GM18502 (cell line): ENCODE measurements at regions not wholly inside any gene's neighbourhood (a gene's known extent, or its start where the extent isn't known, plus 50 kb on each side); places are given as distances from the start of the nearest gene placed in this dataset.
"Not testable (repeated sequence)": the region's sequence is repeated elsewhere in the genome, so short reads cannot be mapped to it uniquely, and the experiment has no call there.

Experiments used
- ATAC-seq: cut with Tn5 transposase; IDR thresholded peaks from one replicate; pipeline ENCODE4 v1.9.1; 2021; ENCODE audit warnings: mild to moderate bottlenecking; ENCODE audit not compliant: unreplicated experiment, poor library complexity

DNA sequence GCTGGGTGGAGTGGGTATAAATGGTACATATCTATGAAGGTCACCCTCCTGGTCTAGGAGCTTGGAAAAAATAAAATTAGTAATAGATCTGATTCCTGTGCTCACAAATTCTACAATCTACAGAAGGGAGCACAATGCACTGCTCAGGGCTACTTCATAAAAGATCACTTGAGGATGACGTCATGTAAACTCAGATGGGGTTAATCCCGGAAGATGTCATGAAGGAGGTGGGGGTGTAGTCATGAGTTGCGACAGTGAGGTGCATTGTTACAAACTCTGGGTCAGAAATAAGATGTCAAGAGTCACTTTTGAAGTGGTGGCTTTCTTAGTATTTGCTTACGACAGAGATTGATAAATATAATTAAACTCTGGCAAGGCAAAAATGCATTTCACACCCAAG is 68.2 kb downstream of the LHX9 start:
- ATAC-seq: no peak

DNA sequence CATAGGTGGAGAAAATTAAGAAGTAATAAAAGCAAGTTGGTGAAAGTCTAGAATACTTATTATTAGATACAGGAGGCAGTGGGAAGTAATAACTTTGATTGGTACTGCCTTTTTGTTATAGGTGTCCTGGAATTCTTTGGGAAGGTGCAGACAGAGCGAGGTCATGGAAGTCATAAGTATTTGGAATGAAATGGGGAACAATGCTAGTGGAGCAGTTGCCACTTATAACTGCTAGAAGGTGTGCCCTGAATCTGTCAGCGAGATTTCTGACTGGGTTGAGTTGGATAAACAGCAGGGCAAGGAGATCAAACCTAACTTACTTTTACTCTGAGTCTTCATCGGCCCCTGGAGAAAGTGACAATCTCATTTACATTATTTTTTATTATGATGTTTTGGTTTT is 69.6 kb downstream of the LHX9 start:
- no peak for ATAC-seq

DNA sequence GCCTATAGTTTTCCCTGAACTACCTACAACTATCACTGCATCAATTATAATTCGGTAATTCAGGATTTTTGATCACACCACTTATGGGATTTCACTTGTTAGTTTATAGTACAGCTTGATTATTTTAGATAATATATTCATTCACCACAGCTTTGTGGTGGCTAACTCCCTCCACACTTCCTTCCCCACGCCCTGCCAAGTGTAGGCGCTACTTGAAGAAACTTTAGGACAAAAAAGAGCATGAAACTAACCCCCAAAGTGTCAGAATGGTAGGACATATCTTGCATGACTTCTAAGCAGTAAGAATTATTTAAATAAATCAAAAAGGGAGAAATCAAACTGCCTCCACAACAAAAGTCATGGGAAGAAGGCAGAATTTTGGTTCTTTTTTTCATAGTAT is 70.1 kb downstream of the LHX9 start:
- ATAC-seq: no peak

- ATAC-seq: not testable (repeated sequence)
These were observed 71.4 kb downstream of the LHX9 start for GRCh38 chr1:197988581-197988980.

DNA sequence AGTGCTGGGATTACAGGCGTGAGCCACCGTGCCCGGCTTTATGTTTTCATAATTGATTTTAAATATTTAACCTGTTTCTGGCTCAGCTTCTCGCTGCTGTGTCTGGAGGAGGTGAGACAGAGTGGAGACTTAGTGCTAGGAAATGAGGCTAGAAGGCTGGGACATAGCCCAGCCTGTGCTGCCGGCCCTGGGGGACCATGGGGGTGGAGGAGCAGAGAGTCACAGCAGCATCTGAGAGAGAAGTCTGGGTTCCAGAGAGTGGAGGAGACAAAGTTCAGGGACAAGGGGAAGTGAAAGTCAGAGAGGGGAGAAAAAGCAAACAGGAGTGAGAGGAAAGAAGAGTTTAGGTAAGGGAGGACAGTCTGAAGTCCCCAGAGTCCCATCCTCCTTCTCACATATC is 71.9 kb downstream of the LHX9 start:
- no peak for ATAC-seq

DNA sequence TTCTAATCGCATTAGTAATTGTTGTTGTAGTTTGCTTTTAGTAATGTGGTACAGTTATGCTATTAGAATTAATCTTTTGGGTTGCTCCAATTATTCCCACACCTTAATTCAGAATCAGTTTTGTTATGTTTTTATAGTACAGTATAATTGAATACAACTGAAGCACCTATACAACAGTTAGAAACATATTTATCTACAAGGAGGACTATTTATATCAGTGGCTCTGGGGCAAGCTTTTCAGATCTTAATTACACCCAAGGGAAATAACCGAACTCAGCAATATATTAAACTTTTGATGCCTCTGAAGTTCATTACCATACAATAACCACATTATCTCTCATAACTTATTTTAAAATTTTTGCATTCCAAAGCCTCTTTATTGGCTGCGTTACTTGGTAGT is 74.4 kb downstream of the LHX9 start:
- ATAC-seq: no peak

GRCh38 chr1:197994907-197995407 is 77.8 kb downstream of the LHX9 start:
- ATAC-seq: no peak

GRCh38 chr1:197995408-197996258 is 78.5 kb downstream of the LHX9 start:
- ATAC-seq: no peak

GRCh38 chr1:197996259-197996512 is 79.0 kb downstream of the LHX9 start:
- ATAC-seq: not testable (repeated sequence)

GRCh38 chr1:197998110-197998509 is 80.9 kb downstream of the LHX9 start:
- ATAC-seq: no peak

DNA sequence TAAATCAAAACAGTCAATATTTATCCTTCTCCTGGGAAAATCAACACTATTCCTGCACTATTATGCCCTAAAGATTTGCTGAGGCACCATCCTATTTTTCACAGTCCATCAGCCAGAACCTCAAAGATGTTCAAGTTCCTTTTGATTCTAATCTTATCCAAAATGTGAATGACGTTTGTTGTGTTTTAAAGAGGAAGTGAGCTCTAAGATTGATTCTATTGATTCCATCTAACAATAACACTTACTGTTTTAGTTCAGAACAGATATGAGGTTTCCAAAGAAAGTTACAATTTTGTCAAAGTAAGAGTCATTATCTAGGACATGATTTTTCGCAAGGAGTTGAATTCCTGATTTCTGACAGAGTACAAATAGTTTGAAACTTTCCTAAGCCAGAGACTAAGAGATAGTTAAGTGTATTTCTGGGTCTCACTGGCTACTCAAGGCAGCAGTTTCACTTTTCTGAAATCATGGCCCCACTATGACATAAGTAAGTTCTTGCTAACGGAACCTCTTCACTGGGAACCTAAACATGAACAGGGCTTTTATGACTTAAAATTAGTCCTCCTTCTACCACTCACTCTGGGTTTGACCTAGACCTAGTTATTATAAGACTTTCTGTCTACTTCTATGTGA is 84.7 kb downstream of the LHX9 start:
- ATAC-seq: no peak

DNA sequence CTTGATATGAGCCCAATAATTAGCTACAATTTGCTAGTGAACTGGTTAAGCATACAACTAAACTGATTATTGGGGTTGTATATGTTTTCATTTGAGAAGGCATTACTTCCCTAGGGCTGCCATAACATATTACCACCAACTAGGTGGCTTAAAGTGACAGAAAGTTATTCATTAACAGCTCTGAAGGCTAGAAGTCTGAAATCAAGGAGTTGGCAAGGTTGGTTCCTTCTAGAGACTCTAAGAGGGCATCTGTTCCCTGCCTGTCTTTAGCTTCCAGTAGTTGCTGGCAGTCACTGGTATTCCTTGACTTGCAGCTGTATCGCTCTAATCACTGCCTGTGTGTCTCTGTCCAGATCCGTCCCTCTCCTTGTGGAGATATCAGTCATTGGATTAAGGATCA is 86.3 kb downstream of the LHX9 start:
- ATAC-seq: no peak

- no peak for ATAC-seq
These were observed 89.8 kb downstream of the LHX9 start for GRCh38 chr1:198007011-198007410.

DNA sequence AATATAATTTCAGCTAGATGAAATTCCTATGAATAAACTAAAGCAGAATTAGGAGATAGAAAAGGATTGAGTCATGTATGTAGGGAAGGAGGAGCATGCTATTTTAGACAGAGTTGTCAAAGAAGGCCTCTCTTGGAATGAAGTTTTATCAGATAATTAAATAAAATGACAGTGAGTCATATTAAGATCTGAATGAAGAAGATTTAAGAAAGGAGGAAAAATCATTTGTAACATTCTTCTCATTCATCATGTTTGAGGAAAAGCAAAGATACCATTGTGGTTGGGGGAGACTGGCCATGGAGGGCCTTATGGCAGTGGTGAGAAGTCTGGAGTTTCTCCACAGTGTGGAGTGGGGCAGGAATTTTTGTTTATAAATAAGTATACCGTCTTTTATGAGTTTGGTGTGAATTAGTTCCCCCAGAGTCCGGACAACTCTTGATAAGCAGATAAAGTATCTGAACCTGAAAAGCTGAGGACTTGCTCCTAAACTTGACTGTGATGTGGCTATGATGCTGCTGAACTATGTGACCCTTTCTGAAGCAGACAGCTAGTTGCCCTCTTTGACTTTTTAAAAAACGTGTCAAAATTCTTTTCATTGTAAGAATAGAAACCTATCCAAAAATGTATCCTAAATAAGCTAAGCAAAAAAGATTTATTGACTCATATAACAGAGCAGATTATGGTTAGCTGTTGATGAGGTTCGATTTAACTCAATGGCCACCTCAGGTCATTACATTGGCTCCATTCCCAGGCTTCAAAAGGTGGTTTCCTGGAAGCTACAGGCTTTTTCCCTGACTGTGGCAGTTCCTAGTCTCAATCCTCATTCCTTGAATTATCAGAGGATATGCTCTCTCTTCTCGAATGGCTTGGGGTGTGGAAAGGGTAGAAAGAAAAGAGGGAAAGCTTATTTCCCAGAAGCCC is 90.8 kb downstream of the LHX9 start:
- ATAC-seq: no peak

- no peak for ATAC-seq
These were observed 97.2 kb downstream of the LHX9 start for GRCh38 chr1:198014355-198014754.

DNA sequence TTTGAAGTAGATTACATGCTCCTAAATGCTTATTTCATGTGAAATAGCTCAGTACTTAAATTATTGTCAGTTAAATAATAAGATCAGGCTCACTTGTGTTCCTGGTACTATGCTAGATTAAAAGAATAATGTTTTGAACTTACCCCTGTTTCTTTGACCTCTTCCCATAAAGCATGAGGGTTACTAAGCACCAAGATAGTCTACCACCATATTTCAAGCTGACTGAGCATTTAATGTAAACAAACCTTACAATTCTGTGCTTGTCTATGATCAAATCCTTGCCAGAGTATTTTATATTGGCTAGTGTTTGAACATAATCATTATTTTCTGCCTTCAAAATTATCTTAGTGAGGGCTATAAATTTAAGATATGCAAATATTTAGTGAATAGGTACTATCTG is 98.1 kb downstream of the LHX9 start:
- no peak for ATAC-seq

DNA sequence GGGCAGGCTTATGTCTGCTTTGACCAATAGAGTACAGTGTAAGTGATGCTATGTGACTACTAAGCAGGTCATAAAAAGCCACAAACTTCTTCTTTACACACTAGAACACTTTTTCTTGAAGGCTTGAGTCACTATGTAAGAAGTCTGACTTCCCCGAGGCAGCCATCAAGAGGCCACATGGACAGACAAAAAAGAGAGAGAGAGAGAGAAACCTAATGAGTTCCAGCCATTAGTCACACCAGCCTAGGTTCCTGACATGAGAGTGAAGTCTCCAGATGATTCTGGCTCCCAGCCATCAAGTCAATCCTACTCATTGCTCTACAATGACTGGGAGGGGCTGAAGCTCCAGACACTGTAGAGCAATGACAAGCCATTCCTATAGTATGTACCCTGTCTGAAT is 101.4 kb downstream of the LHX9 start:
- no peak for ATAC-seq

GRCh38 chr1:198019126-198019525 is 102.0 kb downstream of the LHX9 start:
- no peak for ATAC-seq

GRCh38 chr1:198024336-198024735 is 107.2 kb downstream of the LHX9 start:
- ATAC-seq: no peak

- ATAC-seq: no peak
These were observed 107.6 kb downstream of the LHX9 start for GRCh38 chr1:198024782-198025181.

DNA sequence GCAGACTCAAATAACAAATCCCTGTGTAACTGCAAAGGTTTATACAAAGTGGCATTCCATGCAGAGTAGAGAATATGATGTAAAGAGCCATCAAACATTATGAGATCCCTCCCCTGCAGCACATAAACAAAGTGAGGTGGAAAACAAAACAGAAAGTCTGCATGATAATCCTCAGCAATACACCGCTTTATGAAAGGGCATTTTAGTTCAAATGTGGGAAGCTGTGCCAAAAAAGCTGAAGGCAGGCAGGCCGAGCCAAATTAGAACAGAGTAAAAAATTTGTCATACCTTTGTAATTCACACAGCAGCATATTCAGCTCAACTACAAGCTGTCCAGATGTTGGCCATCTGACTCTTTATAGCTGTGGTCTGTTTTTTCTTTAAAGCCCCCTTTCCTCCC is 113.5 kb downstream of the LHX9 start:
- ATAC-seq: no peak
